GOT3 (cell line): ENCODE measurements at regions not wholly inside any gene's neighbourhood (a gene's known extent, or its start where the extent isn't known, plus 50 kb on each side); places are given as distances from the start of the nearest gene placed in this dataset.
A peak's percentile ranks its signal among the peaks of the same experiment; 100 is the strongest.
"Not testable (repeated sequence)": the region's sequence is repeated elsewhere in the genome, so short reads cannot be mapped to it uniquely, and the experiment has no call there.

ENCODE experiments used
- DNase-seq: peaks from one replicate; lab custom pipeline; 2025; ENCODE audit warnings: mixed read lengths; lab: John Stamatoyannopoulos, UW

DNA sequence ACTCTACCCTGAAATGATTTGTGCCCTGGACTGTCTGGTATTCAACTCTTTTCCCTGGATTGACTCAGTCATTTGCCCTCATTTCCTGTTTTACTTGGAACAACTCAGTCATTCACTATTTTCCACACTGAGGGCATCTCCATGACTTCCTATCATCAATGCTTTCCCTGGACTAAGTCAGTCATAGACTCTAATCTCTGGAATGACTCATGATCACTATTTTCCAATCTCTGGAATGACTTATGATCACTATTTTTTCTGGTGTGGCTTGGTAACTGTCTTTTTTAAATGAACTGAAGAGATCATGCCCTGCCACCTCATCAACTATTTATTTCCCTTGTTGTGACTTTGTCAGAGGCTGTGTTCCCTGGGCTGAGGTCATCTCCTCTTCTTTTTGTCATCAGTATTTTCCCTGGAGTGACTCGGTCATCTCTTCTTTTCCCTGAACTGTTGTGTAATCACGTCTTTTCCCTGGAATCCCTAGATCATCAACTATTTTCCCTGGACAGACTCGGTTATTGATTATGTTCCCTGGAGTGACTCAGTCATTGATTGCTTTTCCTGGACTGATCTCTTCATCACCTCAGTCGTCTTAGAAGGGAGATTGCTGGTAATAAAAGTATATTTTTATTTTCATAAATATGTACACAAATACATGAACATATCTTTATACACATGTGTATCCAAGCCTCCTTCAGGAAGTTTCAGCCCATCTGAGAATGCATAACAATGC is 327.1 kb upstream of the VCX start:
- no peak for DNase-seq

GRCh38 chrX:7514871-7515599 is 327.9 kb upstream of the VCX start:
- peak; percentile 26 for DNase-seq

DNA sequence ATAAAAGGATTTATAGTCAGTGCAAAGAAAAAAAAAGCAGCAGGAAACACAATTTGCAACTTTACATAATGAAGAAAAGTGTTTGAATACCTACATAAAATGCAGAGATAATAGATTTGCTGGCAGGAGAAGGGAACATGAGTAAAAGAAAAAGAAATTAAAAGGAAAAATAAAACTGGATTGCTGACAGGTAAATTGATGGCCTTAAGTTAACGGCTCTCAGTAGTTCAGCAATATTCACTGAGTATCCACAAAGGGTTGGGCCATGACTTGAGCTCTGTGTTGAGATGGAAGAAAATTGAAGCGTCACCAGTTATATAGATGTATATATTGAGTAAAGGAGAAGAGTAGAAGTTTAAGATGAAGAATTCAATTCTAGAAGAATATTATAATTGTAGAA is 330.1 kb upstream of the VCX start:
- no peak for DNase-seq

- DNase-seq, result no peak
These were observed 339.7 kb upstream of the VCX start for GRCh38 chrX:7503251-7503650.

- no peak for DNase-seq
These were observed 342.6 kb upstream of the VCX start for GRCh38 chrX:7500386-7500785.

DNA sequence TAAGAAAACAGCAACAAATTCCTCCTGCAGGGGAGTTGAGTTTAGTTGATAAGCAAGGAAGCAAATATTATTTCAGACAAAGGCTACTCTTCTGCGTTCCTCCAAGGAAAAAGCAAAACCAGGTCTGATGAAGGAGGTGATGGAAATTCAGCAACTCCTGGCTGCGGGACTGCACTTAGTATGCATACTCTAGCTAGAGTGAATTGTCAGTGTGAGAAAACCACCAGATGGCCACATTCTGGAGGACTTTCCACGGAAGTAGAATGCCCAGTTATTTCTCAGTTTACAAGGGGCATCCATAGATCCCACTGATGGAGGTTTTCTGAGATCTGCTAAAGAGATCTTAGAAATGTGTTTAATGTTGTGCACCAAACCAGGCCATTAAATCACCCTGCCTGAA is 338.6 kb upstream of the PUDP start:
- no peak for DNase-seq

DNA sequence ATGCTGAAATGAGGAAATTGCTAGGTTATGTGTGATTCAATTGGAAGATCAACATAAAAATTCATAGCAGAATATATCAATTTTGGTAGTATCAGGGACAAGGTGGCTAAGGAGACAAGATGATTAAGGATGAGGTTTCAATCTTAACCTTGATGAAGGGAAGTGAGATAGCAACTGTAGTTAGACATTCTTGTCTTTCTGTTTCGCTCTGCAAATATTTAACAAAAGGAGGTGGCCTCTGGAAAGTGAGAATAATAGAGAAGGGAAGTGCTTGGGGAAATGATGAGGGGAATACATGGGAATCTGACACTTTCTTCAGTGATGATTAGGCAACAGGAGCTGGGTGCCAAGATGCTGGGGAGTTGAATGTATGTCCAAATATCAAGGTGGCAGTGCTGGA is 337.1 kb upstream of the PUDP start:
- no peak for DNase-seq

GRCh38 chrX:7480721-7481120 is 332.8 kb upstream of the PUDP start:
- DNase-seq, result no peak

GRCh38 chrX:7462110-7462509 is 314.2 kb upstream of the PUDP start:
- DNase-seq, result no peak

DNA sequence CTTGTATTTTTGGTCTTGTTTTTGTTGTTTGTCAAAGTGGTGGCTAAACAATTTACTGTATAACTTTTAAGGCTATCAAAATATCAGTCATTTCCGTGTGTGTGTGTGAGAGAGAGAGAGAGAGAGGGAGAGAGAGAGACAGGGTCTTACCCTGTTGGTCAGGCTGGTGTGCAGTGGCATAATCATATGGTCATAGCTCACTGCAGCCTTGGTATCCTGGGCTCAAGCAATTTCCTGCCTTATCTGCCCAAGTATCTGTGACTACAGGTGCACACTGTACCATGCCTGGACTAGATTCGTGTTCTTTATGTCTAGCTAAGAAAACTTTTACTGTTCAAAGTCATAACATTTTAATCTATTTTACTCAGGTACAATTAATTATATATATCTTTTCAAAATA is 313.1 kb upstream of the PUDP start:
- DNase-seq, result not testable (repeated sequence)

GRCh38 chrX:7447801-7448499 is 300.0 kb upstream of the PUDP start:
- no peak for DNase-seq

GRCh38 chrX:7446815-7447214 is 298.9 kb upstream of the PUDP start:
- DNase-seq, result no peak

DNA sequence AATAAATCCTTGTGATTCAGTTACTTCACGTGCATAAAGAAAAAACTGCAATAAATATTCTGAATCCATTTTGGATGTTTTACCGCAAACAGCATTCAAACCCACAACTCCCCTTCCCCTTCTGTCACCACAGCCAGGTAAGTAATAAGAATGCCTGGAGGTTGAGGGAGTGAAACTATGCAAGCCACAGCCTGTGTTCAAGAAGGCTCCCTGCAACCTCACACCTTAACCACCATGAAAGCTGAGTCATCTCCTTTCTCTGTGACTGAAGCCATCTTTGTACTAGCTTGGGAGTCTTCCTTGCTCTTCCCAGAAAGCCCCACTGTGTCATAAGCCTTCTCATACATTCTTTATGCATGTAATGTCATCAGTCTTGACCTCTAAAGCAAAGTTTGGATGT is 297.0 kb upstream of the PUDP start:
- DNase-seq, result no peak

- no peak for DNase-seq
These were observed 293.6 kb upstream of the PUDP start for GRCh38 chrX:7441586-7441985.

- no peak for DNase-seq
These were observed 287.9 kb upstream of the PUDP start for GRCh38 chrX:7435822-7436221.

- DNase-seq, result no peak
These were observed 284.9 kb upstream of the PUDP start for GRCh38 chrX:7432901-7433300.

GRCh38 chrX:7420717-7421116 is 272.8 kb upstream of the PUDP start:
- no peak for DNase-seq

DNA sequence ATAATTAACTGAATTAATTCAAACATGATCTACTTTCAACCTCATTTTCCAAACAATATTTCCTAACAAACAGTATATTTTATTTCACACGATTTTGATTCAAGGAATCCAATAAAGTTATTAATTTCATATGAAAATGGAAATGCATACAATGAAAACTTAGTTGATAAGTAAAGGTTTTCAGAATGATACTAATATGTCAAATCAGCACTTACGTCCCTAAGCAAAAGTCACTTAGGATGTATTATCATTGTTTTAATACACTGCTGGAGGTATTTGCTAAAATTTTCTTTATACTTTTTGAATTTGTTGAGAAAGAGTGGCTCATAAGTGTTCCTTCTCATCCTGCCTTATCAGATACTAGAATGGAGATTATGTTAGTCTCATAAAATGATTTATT is 266.8 kb upstream of the PUDP start:
- DNase-seq, result no peak

GRCh38 chrX:7412840-7413239 is 264.9 kb upstream of the PUDP start:
- DNase-seq, result no peak

GRCh38 chrX:7409866-7410265 is 261.9 kb upstream of the PUDP start:
- no peak for DNase-seq

DNA sequence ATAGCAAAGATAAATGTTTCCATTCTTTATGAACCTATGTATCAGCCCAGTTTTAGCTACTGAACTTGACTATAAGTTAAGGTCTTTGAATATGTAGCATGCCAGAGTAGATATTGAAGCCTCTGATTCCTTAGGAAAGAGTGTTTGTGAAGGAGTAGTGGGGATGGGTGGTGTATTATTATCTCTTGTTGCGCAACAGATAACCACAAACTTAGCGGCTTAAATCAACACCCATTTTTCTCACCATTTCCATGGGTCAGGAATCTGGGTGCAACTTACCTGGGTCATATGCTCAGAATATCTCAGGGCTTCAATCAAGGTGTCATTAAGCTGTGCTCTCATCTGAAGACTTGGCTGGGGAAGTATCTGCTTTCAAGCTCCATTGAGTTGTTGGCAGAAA is 251.4 kb upstream of the PUDP start:
- no peak for DNase-seq

GRCh38 chrX:7390441-7390840 is 242.5 kb upstream of the PUDP start:
- DNase-seq, result no peak

- DNase-seq, result no peak
These were observed 241.6 kb upstream of the PUDP start for GRCh38 chrX:7389576-7389975.
